ENCODE measurements at regions not wholly inside any gene's neighbourhood (a gene's known extent, or its start where the extent isn't known, plus 50 kb on each side); places are given as distances from the start of the nearest gene placed in this dataset.

DNA sequence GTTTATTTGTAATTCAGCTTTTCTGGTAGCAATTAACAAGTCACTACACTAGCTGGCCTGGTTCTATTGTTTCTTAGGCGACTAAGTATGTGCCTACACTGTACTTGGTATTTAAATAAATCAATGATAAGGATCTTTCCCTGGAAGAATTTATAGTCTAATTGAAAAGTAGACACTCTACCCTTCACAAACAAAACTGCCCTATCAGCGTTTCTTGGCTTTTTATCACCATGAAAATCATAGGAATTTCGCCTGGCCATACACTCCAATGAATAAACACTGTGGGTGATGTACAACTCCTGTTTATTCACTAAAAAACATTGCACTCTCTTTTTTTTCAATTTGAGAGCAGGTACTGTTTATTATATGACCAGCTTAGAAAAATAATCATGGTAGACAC, 702.9 kb upstream of the ADGRL2 start:
- Histone ChIP-seq H3K27ac (ENCODE audit: low read depth in 2 of 2, low read length in 1 of 2) (no peak overlapping the region), H3K4me3 (ENCODE audit: low read depth in 1 of 2, low read length in 2 of 2) (no peak overlapping the region), H3K9me3 (ENCODE audit: control insufficient read depth in 2 of 2, insufficient read depth in 1 of 2, low read depth in 1 of 2, low read length in 1 of 2) (no peaks in the 10 kb centered on the region), H3K27me3 (ENCODE audit: control insufficient read depth in 1 of 2, insufficient read depth in 2 of 2, low read length in 2 of 2) (no peaks in the 10 kb centered on the region), H3K36me3 (ENCODE audit: control insufficient read depth in 2 of 2, insufficient read depth in 2 of 2, low read length in 1 of 2) (no peaks in the 10 kb centered on the region), H3K4me1 (ENCODE audit: control insufficient read depth in 2 of 2, insufficient read depth in 2 of 2, low read length in 1 of 2) (no peaks in the 10 kb centered on the region)
- WGBS, 2 donors, result 64 to 69% methylated on average over 3 of the region's 3 CpGs

DNA sequence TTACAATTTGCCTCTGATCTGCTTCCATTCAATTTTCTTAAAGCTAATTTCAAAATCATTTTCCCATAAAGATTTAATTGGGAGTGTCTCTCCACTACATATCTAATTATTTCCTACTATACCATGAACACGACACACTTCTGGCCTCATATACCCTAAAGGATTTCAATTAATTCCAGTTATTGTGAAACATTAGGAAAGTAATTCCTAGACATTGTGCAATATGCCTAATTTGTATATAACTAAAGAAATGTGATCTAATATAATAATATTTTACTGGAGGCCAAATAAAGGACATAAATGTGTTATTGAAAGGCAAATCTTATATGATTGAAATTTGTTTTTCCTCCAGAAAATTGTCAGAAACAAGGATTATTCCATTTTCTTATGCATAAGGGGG, 727.2 kb upstream of the ADGRL2 start:
- 52 to 67% methylated on average over 1 of the region's 1 CpG for WGBS, 2 donors

DNA sequence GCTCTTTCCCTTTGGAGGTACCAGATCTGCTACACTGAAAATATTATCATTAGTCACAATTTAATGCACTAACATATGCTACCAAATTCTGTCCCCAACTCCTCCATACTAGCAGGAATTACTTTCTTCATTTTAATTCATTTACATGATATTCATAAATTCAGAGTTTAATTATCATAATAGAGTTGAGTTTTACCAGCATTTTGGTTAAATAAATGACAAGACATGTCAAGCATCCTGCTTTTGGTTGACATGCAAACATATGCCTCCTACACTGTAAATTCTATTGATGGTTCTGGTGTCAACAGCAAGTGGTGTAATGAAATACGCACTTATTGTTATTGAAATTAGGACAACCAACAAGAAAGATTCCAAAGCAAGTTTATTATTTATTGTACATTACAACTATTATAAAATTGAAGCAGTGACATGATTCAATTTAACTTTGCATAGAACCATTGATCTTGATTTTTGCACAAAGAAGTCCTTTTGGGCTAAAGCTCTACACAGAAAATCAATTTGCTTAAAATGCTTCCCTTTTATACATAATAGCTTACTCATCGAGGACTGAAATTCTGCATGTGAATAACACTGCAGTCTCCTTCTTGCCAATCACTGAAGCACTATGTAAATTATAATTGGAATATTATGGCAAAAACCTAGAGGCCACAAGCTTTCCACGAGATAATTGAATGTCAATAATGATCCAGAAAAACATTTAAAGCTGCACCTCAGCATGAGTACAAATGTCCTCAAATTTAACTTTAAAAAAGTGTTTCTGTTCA, 728.6 kb upstream of the ADGRL2 start:
- no peaks in the 10 kb centered on the region for H3K4me1 ChIP-seq (ENCODE audit: control insufficient read depth in 2 of 2, insufficient read depth in 2 of 2, low read length in 1 of 2)
- 75 to 84% methylated on average over 3 of the region's 3 CpGs for WGBS, 2 donors

More for the DNA sequence above, 727.2 kb upstream of the ADGRL2 start:
- no peaks in the 10 kb centered on the region for H3K9me3 ChIP-seq (ENCODE audit: control insufficient read depth in 2 of 2, insufficient read depth in 1 of 2, low read depth in 1 of 2, low read length in 1 of 2)
- H3K27ac ChIP-seq (ENCODE audit: low read depth in 2 of 2, low read length in 1 of 2), result no peak overlapping the region
- no peak overlapping the region for H3K4me3 ChIP-seq (ENCODE audit: low read depth in 1 of 2, low read length in 2 of 2)
- no peaks in the 10 kb centered on the region for H3K27me3 ChIP-seq (ENCODE audit: control insufficient read depth in 1 of 2, insufficient read depth in 2 of 2, low read length in 2 of 2)
- no peaks in the 10 kb centered on the region for H3K4me1 ChIP-seq (ENCODE audit: control insufficient read depth in 2 of 2, insufficient read depth in 2 of 2, low read length in 1 of 2)
- no peaks in the 10 kb centered on the region for H3K36me3 ChIP-seq (ENCODE audit: control insufficient read depth in 2 of 2, insufficient read depth in 2 of 2, low read length in 1 of 2)

DNA sequence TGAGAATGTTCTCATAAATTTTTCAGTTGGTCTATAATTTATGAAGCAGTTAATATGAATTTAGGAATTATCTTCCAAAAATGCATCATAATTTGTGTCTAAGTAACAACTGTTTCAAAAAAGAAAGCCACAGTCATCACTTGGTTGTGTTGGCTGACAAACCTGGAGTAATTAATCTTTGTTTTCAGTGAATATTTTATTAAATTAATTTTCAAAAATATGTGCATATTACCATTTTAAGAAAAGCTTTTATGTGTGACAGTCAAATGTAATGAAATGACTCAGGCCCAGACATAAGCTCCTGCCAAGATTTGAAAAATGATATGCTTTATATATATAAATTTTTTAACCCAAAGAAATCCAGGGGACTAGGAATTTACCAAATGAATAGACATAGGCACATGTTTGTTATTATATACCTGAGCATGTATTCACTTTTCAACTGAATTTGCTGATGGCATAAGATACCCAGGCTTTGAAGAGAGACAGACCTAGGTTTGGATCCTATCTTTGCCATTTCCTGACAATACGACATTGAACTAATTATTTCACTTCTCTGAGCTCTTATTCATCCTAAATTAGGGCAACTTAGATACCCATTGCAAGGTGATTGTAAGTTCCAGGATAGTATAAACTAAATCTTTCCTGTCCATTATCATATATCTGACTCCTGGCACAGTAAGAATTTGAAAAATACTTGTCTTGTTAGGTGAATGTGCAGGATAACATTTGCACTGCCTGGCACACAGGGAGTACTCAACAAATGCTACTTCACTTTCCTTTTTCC, 729.5 kb upstream of the ADGRL2 start:
- WGBS, 2 donors, result 73 to 80% methylated on average over 1 of the region's 1 CpG
- no peaks in the 10 kb centered on the region for H3K9me3 ChIP-seq (ENCODE audit: control insufficient read depth in 2 of 2, insufficient read depth in 1 of 2, low read depth in 1 of 2, low read length in 1 of 2)
- no peak overlapping the region for H3K27ac ChIP-seq (ENCODE audit: low read depth in 2 of 2, low read length in 1 of 2)
- H3K27me3 ChIP-seq (ENCODE audit: control insufficient read depth in 1 of 2, insufficient read depth in 2 of 2, low read length in 2 of 2), result no peaks in the 10 kb centered on the region
- H3K4me1 ChIP-seq (ENCODE audit: control insufficient read depth in 2 of 2, insufficient read depth in 2 of 2, low read length in 1 of 2), result no peaks in the 10 kb centered on the region
- H3K36me3 ChIP-seq (ENCODE audit: control insufficient read depth in 2 of 2, insufficient read depth in 2 of 2, low read length in 1 of 2), result no peaks in the 10 kb centered on the region
- no peak overlapping the region for H3K4me3 ChIP-seq (ENCODE audit: low read depth in 1 of 2, low read length in 2 of 2)

More for the DNA sequence above, 728.6 kb upstream of the ADGRL2 start:
- Histone ChIP-seq H3K27ac (ENCODE audit: low read depth in 2 of 2, low read length in 1 of 2) (no peak overlapping the region), H3K9me3 (ENCODE audit: control insufficient read depth in 2 of 2, insufficient read depth in 1 of 2, low read depth in 1 of 2, low read length in 1 of 2) (no peaks in the 10 kb centered on the region), H3K4me3 (ENCODE audit: low read depth in 1 of 2, low read length in 2 of 2) (no peak overlapping the region), H3K27me3 (ENCODE audit: control insufficient read depth in 1 of 2, insufficient read depth in 2 of 2, low read length in 2 of 2) (no peaks in the 10 kb centered on the region), H3K36me3 (ENCODE audit: control insufficient read depth in 2 of 2, insufficient read depth in 2 of 2, low read length in 1 of 2) (no peaks in the 10 kb centered on the region)

DNA sequence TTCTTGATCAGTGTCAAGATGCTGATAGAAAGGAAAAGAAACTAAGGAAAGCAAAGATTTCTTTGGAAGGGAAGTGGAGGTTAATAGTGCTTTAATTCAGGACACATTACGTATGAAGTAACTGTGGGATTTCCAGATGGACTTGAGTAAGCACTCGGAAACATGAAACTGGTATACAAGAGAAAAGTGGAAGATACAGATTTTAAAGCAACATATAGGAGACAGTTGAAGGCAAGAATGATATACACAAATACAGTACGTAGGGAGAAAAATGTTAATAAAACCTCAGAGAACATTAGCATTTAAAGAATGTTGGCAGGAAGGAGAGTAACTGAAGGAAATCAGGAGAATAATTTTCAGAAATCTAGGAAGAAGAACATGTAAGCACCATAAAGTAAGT, 730.9 kb upstream of the ADGRL2 start:
- H3K4me1 ChIP-seq (ENCODE audit: control insufficient read depth in 2 of 2, insufficient read depth in 2 of 2, low read length in 1 of 2), result no peaks in the 10 kb centered on the region
- H3K27ac ChIP-seq (ENCODE audit: low read depth in 2 of 2, low read length in 1 of 2), result no peak overlapping the region
- 76 to 87% methylated on average over 3 of the region's 3 CpGs for WGBS, 2 donors
- H3K36me3 ChIP-seq (ENCODE audit: control insufficient read depth in 2 of 2, insufficient read depth in 2 of 2, low read length in 1 of 2), result no peaks in the 10 kb centered on the region
- no peaks in the 10 kb centered on the region for H3K27me3 ChIP-seq (ENCODE audit: control insufficient read depth in 1 of 2, insufficient read depth in 2 of 2, low read length in 2 of 2)
- no peaks in the 10 kb centered on the region for H3K9me3 ChIP-seq (ENCODE audit: control insufficient read depth in 2 of 2, insufficient read depth in 1 of 2, low read depth in 1 of 2, low read length in 1 of 2)
- no peak overlapping the region for H3K4me3 ChIP-seq (ENCODE audit: low read depth in 1 of 2, low read length in 2 of 2)

DNA sequence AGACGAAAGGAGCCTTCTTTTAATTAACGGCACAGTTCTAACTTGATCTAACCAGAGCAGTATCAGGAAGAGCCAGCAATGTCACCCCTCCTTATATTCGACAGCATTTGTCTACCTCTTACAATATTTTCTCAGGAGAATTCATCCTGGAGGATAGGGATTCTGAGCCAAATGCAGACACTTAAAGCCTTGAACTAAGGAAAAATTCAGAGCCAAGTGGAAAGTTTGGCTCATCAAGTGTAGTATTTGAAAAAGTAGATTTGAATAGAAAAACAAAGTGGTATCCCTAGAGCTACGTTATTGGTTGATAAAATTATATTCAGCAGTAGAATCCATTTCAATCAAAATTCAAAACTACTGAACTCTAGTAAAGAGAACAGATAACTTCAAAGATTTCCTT, 732.0 kb upstream of the ADGRL2 start:
- Histone ChIP-seq H3K36me3 (ENCODE audit: control insufficient read depth in 2 of 2, insufficient read depth in 2 of 2, low read length in 1 of 2) (no peaks in the 10 kb centered on the region), H3K27me3 (ENCODE audit: control insufficient read depth in 1 of 2, insufficient read depth in 2 of 2, low read length in 2 of 2) (no peaks in the 10 kb centered on the region), H3K4me1 (ENCODE audit: control insufficient read depth in 2 of 2, insufficient read depth in 2 of 2, low read length in 1 of 2) (no peaks in the 10 kb centered on the region), H3K4me3 (ENCODE audit: low read depth in 1 of 2, low read length in 2 of 2) (no peak overlapping the region), H3K9me3 (ENCODE audit: control insufficient read depth in 2 of 2, insufficient read depth in 1 of 2, low read depth in 1 of 2, low read length in 1 of 2) (no peaks in the 10 kb centered on the region), H3K27ac (ENCODE audit: low read depth in 2 of 2, low read length in 1 of 2) (no peak overlapping the region)
- 59 to 71% methylated on average over 4 of the region's 4 CpGs for WGBS, 2 donors

DNA sequence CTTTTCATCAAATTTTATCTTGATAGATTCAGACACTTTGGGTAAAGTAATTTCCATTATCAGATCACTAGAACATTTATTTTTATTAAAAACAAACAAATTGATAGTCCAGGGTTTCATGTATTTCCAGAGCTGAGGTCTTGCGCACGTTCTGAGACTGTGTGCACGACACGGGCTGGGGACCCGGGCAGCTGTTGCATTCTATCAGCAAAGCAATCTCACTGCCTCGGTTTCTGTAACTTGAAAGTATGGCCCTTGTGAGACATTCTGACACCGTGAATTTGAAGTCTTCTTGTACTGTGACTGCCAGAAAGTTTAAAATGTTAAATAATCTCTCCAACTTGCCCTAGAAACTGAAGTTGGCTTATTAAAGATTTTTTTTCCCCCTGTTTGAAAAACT, 746.9 kb upstream of the ADGRL2 start:
- H3K4me1 ChIP-seq (ENCODE audit: control insufficient read depth in 2 of 2, insufficient read depth in 2 of 2, low read length in 1 of 2), result no peaks in the 10 kb centered on the region
- H3K27me3 ChIP-seq (ENCODE audit: control insufficient read depth in 1 of 2, insufficient read depth in 2 of 2, low read length in 2 of 2), result no peaks in the 10 kb centered on the region
- H3K9me3 ChIP-seq (ENCODE audit: control insufficient read depth in 2 of 2, insufficient read depth in 1 of 2, low read depth in 1 of 2, low read length in 1 of 2), result no peaks in the 10 kb centered on the region
- H3K4me3 ChIP-seq (ENCODE audit: low read depth in 1 of 2, low read length in 2 of 2), result no peak overlapping the region
- no peaks in the 10 kb centered on the region for H3K36me3 ChIP-seq (ENCODE audit: control insufficient read depth in 2 of 2, insufficient read depth in 2 of 2, low read length in 1 of 2)
- H3K27ac ChIP-seq (ENCODE audit: low read depth in 2 of 2, low read length in 1 of 2), result no peak overlapping the region
- 62 to 69% methylated on average over 7 of the region's 7 CpGs for WGBS, 2 donors

DNA sequence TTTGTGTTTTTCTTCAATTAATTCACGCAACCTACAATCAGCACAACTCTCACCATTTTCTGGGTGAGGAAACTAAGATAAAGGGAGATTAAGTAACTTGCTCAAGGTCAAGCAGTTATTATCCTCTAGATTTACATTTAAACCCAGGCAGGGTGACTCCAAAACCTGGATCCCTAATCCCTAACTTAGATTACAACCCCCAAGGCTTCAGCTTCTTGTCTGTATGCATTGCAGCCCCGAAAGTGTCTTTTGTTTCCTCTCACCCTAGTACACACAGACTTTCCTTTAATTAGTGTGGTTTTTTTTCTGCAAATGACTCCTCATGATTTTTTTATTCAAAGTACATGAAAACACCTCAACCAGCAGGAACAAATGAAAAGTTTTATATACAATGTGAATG, 748.6 kb upstream of the ADGRL2 start:
- Histone ChIP-seq H3K27ac (ENCODE audit: low read depth in 2 of 2, low read length in 1 of 2) (no peak overlapping the region), H3K9me3 (ENCODE audit: control insufficient read depth in 2 of 2, insufficient read depth in 1 of 2, low read depth in 1 of 2, low read length in 1 of 2) (no peaks in the 10 kb centered on the region), H3K27me3 (ENCODE audit: control insufficient read depth in 1 of 2, insufficient read depth in 2 of 2, low read length in 2 of 2) (no peaks in the 10 kb centered on the region), H3K4me3 (ENCODE audit: low read depth in 1 of 2, low read length in 2 of 2) (no peak overlapping the region), H3K4me1 (ENCODE audit: control insufficient read depth in 2 of 2, insufficient read depth in 2 of 2, low read length in 1 of 2) (no peaks in the 10 kb centered on the region), H3K36me3 (ENCODE audit: control insufficient read depth in 2 of 2, insufficient read depth in 2 of 2, low read length in 1 of 2) (no peaks in the 10 kb centered on the region)
- 85 to 87% methylated on average over 2 of the region's 2 CpGs for WGBS, 2 donors

DNA sequence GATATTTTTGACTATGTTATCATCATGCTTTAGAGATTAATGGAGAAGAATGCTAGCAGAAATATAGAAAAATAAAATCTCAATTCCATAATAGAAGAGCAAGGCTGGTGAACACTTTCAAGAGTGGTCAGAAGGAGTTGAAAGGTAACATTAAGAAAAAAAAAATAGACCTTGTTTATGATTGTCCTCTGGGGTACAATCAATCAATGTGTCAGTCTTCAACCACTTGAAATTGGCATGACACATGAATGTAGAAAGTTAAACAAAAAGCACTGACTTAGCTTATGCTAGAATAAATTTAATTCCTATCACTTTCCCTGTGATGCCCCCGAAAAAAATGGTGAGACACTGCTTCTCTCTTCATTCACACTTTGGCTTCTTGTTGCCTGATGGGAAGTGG, 750.3 kb upstream of the ADGRL2 start:
- Histone ChIP-seq H3K36me3 (ENCODE audit: control insufficient read depth in 2 of 2, insufficient read depth in 2 of 2, low read length in 1 of 2) (no peaks in the 10 kb centered on the region), H3K4me3 (ENCODE audit: low read depth in 1 of 2, low read length in 2 of 2) (no peak overlapping the region), H3K9me3 (ENCODE audit: control insufficient read depth in 2 of 2, insufficient read depth in 1 of 2, low read depth in 1 of 2, low read length in 1 of 2) (no peaks in the 10 kb centered on the region), H3K27ac (ENCODE audit: low read depth in 2 of 2, low read length in 1 of 2) (no peak overlapping the region), H3K27me3 (ENCODE audit: control insufficient read depth in 1 of 2, insufficient read depth in 2 of 2, low read length in 2 of 2) (no peaks in the 10 kb centered on the region), H3K4me1 (ENCODE audit: control insufficient read depth in 2 of 2, insufficient read depth in 2 of 2, low read length in 1 of 2) (no peaks in the 10 kb centered on the region)
- 75 to 84% methylated on average over 1 of the region's 1 CpG for WGBS, 2 donors

DNA sequence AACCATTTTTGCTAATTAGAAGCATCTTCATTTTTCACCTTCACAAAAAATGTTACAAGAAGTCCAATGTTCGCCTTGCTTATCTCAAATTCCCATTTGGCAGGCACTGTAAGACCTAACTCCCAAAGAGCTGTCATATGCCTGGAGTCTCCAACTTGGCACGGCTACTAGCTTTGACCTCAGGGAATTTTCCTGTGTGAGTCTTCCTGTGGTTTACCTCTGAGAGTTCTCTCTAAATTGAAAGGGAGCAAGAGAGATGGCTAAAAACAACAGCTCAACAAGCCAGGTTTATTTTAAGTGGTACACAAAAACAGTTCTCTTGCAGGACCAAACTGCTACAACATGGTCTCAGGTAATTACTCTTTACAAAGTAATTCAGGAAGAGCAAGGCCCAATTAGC, 756.0 kb upstream of the ADGRL2 start:
- Histone ChIP-seq H3K9me3 (ENCODE audit: control insufficient read depth in 2 of 2, insufficient read depth in 1 of 2, low read depth in 1 of 2, low read length in 1 of 2) (no peaks in the 10 kb centered on the region), H3K27me3 (ENCODE audit: control insufficient read depth in 1 of 2, insufficient read depth in 2 of 2, low read length in 2 of 2) (no peaks in the 10 kb centered on the region), H3K4me1 (ENCODE audit: control insufficient read depth in 2 of 2, insufficient read depth in 2 of 2, low read length in 1 of 2) (no peaks in the 10 kb centered on the region), H3K36me3 (ENCODE audit: control insufficient read depth in 2 of 2, insufficient read depth in 2 of 2, low read length in 1 of 2) (no peaks in the 10 kb centered on the region), H3K4me3 (ENCODE audit: low read depth in 1 of 2, low read length in 2 of 2) (no peak overlapping the region), H3K27ac (ENCODE audit: low read depth in 2 of 2, low read length in 1 of 2) (no peak overlapping the region)
- WGBS, 2 donors, result 34 to 43% methylated on average over 2 of the region's 2 CpGs

All from esophagus (tissue), 2 donors.